ENCODE measurements at regions not wholly inside any gene's neighbourhood (a gene's known extent, or its start where the extent isn't known, plus 50 kb on each side); places are given as distances from the start of the nearest gene placed in this dataset.

GRCh38 chr16:54679531-54679930 is 251.1 kb upstream of the IRX5 start:
- peaks cover 3% of the 10 kb centered on the region; the same call in 2 of the 3 replicates for H3K4me1 Mint-ChIP-seq
- ATAC-seq (no peak), DNase-seq (ENCODE audit: low spot score) (no peak)
- no peak overlapping the region for H3K4me2 ChIP-seq
- TF ChIP-seq ZNF331 (CRISPR knock-in tag; IDR thresholded peaks at IDR 0.05; ENCODE audit: low read depth) = no peak
- TF ChIP-seq CTCF (conservative IDR thresholded peaks at IDR 0.05; ENCODE audit: low read depth in 2 of 2) = no peak
- TF ChIP-seq EZH2phosphoT487 (IDR thresholded peaks at IDR 0.05; ENCODE audit: unreplicated experiment) = no peak
- no peak for TF ChIP-seq ZNF462 (CRISPR knock-in tag; IDR thresholded peaks at IDR 0.05)
- TF ChIP-seq CREB1 (CRISPR knock-in tag; IDR thresholded peaks at IDR 0.05; ENCODE audit: low read depth) = no peak
- no peak for TF ChIP-seq JUNB (IDR thresholded peaks at IDR 0.05; ENCODE audit: unreplicated experiment)
- TF ChIP-seq ETS1 (IDR thresholded peaks at IDR 0.05) = no peak
- TF ChIP-seq NANOG (IDR thresholded peaks at IDR 0.05; ENCODE audit: borderline replicate concordance) = no peak
- TF ChIP-seq REST (IDR thresholded peaks at IDR 0.05; ENCODE audit: unreplicated experiment) = no peak
- TF ChIP-seq STAT1 (IDR thresholded peaks at IDR 0.05; ENCODE audit: unreplicated experiment) = no peak
- H3K27me3 Mint-ChIP-seq (ENCODE audit: insufficient read depth, low read depth, poor library complexity) = peaks cover 4% of the 10 kb centered on the region
- no peaks in the 10 kb centered on the region for H3K36me3 Mint-ChIP-seq (ENCODE audit: low read depth)
- H3K4me3 Mint-ChIP-seq = no peak overlapping the region
- H3K27ac ChIP-seq (ENCODE audit: low read depth) = no peak overlapping the region
- no peaks in the 10 kb centered on the region; the same call in 2 of the 3 replicates for H3K9me3 Mint-ChIP-seq
- no peaks in the 10 kb centered on the region for H3K9me2 ChIP-seq (ENCODE audit: insufficient read depth)
- H3K27me3 ChIP-seq (ENCODE audit: insufficient read depth) = peaks cover 23% of the 10 kb centered on the region
- no peak overlapping the region for H3K27ac Mint-ChIP-seq
- no peaks in the 10 kb centered on the region for H3K79me2 ChIP-seq (replicated peaks; ENCODE audit: insufficient read depth)
- H2AFZ ChIP-seq = no peak overlapping the region
- H3F3A ChIP-seq (replicated peaks; ENCODE audit: low read depth) = no peaks in the 10 kb centered on the region
- H3K4me1 ChIP-seq (ENCODE audit: insufficient read depth) = peaks cover 11% of the 10 kb centered on the region; the same call in 1 of the 2 replicates
- H3K36me3 ChIP-seq (ENCODE audit: insufficient read depth) = no peaks in the 10 kb centered on the region
- no peaks in the 10 kb centered on the region for H4K20me1 ChIP-seq (replicated peaks; ENCODE audit: insufficient read depth)
- no peak overlapping the region for H3K4me3 ChIP-seq
